Lower lobe of right lung (tissue), 2 donors: ENCODE measurements at regions not wholly inside any gene's neighbourhood (a gene's known extent, or its start where the extent isn't known, plus 50 kb on each side); places are given as distances from the start of the nearest gene placed in this dataset.

Experiments used
- ATAC-seq, 2 donors: fragments of 200-7000 bp; cut with Tn5 transposase; one replicate each; pipeline ENCODE4 v1.9.1; 2020 to 2022; ENCODE audit warnings: mild to moderate bottlenecking in 2 of 2, moderate library complexity in 2 of 2
- DNase-seq: peaks from one replicate; pipeline ENCODE4 v3.0.0-alpha.2; 2020
- H3K27ac ChIP-seq: fragments of 200-600 bp; one replicate; pipeline ENCODE4 v1.8.0; 2022
- H3K27me3 ChIP-seq: fragments of 200-600 bp; one replicate; pipeline ENCODE4 v1.8.0; 2022; ENCODE audit warnings: low read depth
- H3K36me3 ChIP-seq: fragments of 200-600 bp; one replicate; pipeline ENCODE4 v1.8.0; 2022; ENCODE audit warnings: mild to moderate bottlenecking
- H3K4me1 ChIP-seq: fragments of 200-600 bp; one replicate; pipeline ENCODE4 v1.8.0; 2022
- H3K4me3 ChIP-seq: fragments of 200-600 bp; one replicate; pipeline ENCODE4 v1.8.0; 2022; ENCODE audit warnings: mild to moderate bottlenecking
- H3K9me3 ChIP-seq: fragments of 200-600 bp; one replicate; pipeline ENCODE4 v1.8.0; 2022
- CTCF ChIP-seq: fragments of 200-600 bp; IDR thresholded peaks from one replicate; pipeline ENCODE4 v1.8.0; 2022; ENCODE audit warnings: antibody characterized with exemption, mild to moderate bottlenecking
- intact Hi-C: fragments of 100-400 bp; cut with DNase I; formaldehyde crosslinking; loops from one replicate; pipeline ENCODE4 v1.11.0; 2022
- donor health status: DM: no; HTN: yes; CAD: no; lungs with severe emphysema.

DNA sequence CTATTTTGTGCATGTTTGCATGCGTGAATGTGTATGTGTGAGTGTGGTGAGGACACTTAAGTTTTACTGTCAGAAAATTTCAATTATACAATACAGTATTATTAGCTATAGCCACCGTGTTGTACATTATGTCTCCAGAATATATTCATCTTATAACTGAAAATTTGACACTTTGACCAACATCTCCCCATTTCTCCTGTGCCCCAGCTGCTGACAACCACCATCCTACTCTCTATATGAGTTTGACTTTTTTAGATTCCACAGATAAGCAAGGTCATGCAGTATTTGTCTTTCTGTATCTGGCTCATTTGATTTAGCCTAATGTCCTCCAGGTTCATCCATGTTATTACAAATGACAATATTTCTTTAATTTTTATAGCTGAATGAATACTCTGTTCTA is 195.0 kb downstream of the GPR37 start:
- Histone ChIP-seq H3K4me3 (no peak overlapping the region), H3K27ac (no peak overlapping the region)
- no peak for ATAC-seq

DNA sequence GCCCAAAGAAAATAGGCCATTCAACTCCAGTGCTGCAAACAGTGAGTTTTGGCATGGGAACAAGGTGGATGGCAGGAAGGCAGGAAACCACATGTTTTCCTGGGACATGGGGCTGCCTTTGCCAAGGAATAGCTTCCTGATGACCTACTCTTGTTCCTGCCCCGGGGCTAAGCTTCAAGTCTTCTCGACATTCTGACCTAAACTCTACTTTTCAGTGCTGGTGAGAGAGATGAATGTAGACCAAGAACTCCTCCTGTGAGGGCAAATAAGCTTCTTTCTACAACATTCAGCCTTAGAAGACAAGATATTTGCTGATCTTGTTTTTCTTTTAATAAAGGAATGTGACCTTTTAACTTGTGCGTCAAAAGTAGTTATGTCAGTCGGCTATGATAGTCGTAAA is 199.0 kb downstream of the GPR37 start:
- H3K27me3 ChIP-seq, result no peaks in the 10 kb centered on the region
- DNase-seq (no peak), ATAC-seq (no peak)
- H3K4me1 ChIP-seq, result no peaks in the 10 kb centered on the region
- H3K27ac ChIP-seq, result no peak overlapping the region
- H3K4me3 ChIP-seq, result no peak overlapping the region
- H3K36me3 ChIP-seq, result no peaks in the 10 kb centered on the region
- H3K9me3 ChIP-seq, result no peaks in the 10 kb centered on the region
- intact Hi-C loops, result no loop called here
- TF ChIP-seq CTCF, result no peak

More for the DNA sequence above, 195.0 kb downstream of the GPR37 start:
- H3K4me1 ChIP-seq, result no peaks in the 10 kb centered on the region
- no peaks in the 10 kb centered on the region for H3K9me3 ChIP-seq
- DNase-seq, result no peak
- no peaks in the 10 kb centered on the region for H3K36me3 ChIP-seq
- TF ChIP-seq CTCF, result no peak
- H3K27me3 ChIP-seq, result no peaks in the 10 kb centered on the region
- intact Hi-C loops, result no loop called here

- no peak overlapping the region for H3K27ac ChIP-seq
- no peaks in the 10 kb centered on the region for H3K36me3 ChIP-seq
- intact Hi-C loops, result no loop called here
- no peak for DNase-seq
- no peaks in the 10 kb centered on the region for H3K4me1 ChIP-seq
- H3K27me3 ChIP-seq, result no peaks in the 10 kb centered on the region
- no peak overlapping the region for H3K4me3 ChIP-seq
- H3K9me3 ChIP-seq, result no peaks in the 10 kb centered on the region
- ATAC-seq, result no peak
- TF ChIP-seq CTCF, result no peak
These were observed 208.0 kb downstream of the GPR37 start for GRCh38 chr7:124557587-124557986.

GRCh38 chr7:124557101-124557500 is 208.5 kb downstream of the GPR37 start:
- H3K4me3 ChIP-seq, result no peak overlapping the region
- TF ChIP-seq CTCF, result no peak
- H3K4me1 ChIP-seq, result no peaks in the 10 kb centered on the region
- no peak for DNase-seq
- no peaks in the 10 kb centered on the region for H3K36me3 ChIP-seq
- no peak overlapping the region for H3K27ac ChIP-seq
- H3K27me3 ChIP-seq, result no peaks in the 10 kb centered on the region
- intact Hi-C loops, result no loop called here
- H3K9me3 ChIP-seq, result no peaks in the 10 kb centered on the region
- ATAC-seq, result no peak

DNA sequence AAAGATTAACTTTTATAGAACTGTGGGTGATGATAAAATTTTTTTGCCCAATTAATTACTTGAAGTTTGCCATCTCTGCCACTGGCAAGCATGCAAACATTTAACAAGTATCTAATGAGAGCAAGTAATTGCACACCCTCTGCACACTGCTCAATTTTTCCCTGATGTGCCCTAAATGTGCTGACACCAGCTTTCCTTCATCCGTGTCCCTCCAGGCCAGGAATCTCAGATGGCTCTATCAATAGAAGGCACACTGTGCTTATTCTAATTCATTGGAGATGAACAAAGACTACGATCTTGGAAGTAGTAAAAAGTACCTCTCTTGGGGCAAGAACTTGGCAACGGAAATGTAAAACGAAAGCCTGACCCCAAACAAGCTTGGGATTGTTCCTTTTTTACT is 212.1 kb downstream of the GPR37 start:
- intact Hi-C loops, result no loop called here
- Histone ChIP-seq H3K9me3 (no peaks in the 10 kb centered on the region), H3K27me3 (no peaks in the 10 kb centered on the region), H3K4me3 (no peak overlapping the region), H3K27ac (no peak overlapping the region), H3K36me3 (no peaks in the 10 kb centered on the region), H3K4me1 (no peaks in the 10 kb centered on the region)
- no peak for ATAC-seq
- DNase-seq, result no peak
- TF ChIP-seq CTCF, result no peak

DNA sequence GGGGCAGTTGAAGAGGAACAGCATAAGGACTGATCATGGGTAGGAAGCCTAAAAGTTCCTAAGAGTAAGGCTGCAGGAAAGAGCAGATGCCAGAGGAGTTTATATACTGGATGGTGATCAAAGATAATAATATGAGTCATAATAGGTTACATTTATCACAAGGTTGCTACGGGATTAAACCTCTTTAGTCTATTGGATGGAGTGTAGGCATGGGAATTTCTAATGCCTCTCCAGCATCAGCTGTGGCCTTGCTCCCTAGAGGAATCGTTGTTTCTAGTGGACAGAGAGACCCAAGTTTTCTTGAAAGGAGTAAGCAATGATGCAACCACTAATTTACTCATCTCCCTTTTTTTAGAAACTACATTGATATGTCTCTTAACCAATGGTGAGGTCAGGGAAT is 213.4 kb downstream of the GPR37 start:
- Histone ChIP-seq H3K9me3 (no peaks in the 10 kb centered on the region), H3K4me3 (no peak overlapping the region), H3K4me1 (no peaks in the 10 kb centered on the region), H3K36me3 (no peaks in the 10 kb centered on the region), H3K27me3 (no peaks in the 10 kb centered on the region), H3K27ac (no peak overlapping the region)
- intact Hi-C loops, result no loop called here
- no peak for TF ChIP-seq CTCF
- ATAC-seq (no peak), DNase-seq (no peak)
